ENCODE measurements at regions not wholly inside any gene's neighbourhood (a gene's known extent, or its start where the extent isn't known, plus 50 kb on each side); places are given as distances from the start of the nearest gene placed in this dataset.
"Not testable (repeated sequence)": the region's sequence is repeated elsewhere in the genome, so short reads cannot be mapped to it uniquely, and the experiment has no call there.

DNA sequence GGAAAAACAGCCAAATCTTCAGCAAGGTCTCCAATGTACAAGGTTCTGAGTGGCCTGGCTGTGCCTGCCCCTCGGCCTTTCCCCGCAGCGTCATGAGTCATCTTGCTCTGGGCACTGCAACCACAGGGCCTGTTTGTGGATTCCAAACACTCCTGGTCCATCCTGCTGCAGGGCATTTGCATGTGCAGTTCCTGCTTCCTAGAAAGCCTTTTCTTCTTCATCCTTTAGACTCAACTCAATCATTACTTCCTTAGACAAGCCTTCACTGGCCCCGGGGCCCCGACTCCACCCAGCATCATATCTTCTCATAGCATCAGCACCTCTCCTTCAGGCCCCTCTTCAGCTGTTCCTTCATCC lies 101.8 kb upstream of the EGLN3 start:
- DNase-seq (ENCODE audit: insufficient read length) (no peak), FAIRE-seq (peak; percentile 42)
- TF ChIP-seq TAF1 (IDR thresholded peaks at IDR 0.05; ENCODE audit: borderline replicate concordance, low read depth, low read length), result no peak
- no peak for TF ChIP-seq POLR2A (IDR thresholded peaks at IDR 0.05; ENCODE audit: low read depth, low read length)
- TF ChIP-seq POLR2AphosphoS5 (IDR thresholded peaks at IDR 0.05; ENCODE audit: low read depth, low read length), result no peak

DNA sequence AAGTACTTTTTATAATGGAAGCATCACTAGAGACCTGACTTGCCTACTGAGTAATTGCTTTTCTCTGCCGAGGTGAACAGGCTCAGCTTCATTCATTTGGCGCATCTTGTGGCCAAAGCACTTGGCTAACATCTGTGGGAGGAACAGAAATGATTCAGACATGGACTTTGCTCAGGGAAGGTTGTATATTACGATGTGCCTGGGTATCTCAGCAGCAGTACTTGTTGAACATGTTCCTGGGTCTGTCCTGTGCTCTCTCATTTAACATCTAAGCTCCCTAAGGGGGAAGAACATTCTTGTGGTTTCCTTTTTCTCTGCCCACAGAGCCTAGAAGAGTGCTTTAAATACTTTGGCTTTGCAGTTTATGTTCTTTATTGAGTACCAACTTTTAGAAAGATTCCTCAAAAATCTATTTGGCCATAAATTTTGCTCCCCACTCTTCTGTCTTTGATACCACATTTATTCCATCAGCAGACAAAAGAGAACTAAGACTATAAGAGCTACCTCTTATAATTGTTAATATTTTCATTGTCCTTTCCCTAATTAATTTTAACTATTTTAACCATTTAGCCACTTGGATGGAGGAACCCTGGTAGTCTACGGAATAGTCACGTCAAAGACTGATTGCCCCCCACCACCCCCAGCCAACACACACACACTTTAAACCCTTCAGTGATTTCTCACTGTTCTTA lies 101.2 kb upstream of the EGLN3 start:
- TF ChIP-seq POLR2A (IDR thresholded peaks at IDR 0.05; ENCODE audit: low read depth, low read length), result no peak
- TF ChIP-seq TAF1 (IDR thresholded peaks at IDR 0.05; ENCODE audit: borderline replicate concordance, low read depth, low read length), result no peak
- no peak for TF ChIP-seq POLR2AphosphoS5 (IDR thresholded peaks at IDR 0.05; ENCODE audit: low read depth, low read length)
- FAIRE-seq (peak; percentile 77), DNase-seq (ENCODE audit: insufficient read length) (no peak)

DNA sequence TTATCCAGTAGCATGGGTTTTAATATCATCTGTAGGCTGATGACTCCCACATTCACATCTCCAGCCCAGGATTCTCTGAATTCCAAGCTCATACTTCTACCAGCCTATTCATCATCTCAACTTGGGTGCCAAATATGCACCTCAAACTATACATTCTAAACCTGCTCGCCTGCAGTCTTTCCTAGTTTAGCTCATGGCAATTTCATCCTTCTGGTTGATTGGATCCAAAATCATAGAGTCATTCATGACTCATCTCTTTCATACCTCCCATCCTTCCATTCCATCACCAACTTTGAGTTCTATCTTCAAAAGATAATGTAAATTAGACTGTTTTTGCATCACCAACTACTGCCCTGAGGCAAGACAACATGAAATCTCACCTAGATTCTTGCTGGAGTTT lies 99.7 kb upstream of the EGLN3 start:
- no peak for DNase-seq (ENCODE audit: insufficient read length)
- TF ChIP-seq POLR2A (IDR thresholded peaks at IDR 0.05; ENCODE audit: low read depth, low read length) (no peak), POLR2AphosphoS5 (IDR thresholded peaks at IDR 0.05; ENCODE audit: low read depth, low read length) (no peak), TAF1 (IDR thresholded peaks at IDR 0.05; ENCODE audit: borderline replicate concordance, low read depth, low read length) (no peak)
- FAIRE-seq, result no peak

DNA sequence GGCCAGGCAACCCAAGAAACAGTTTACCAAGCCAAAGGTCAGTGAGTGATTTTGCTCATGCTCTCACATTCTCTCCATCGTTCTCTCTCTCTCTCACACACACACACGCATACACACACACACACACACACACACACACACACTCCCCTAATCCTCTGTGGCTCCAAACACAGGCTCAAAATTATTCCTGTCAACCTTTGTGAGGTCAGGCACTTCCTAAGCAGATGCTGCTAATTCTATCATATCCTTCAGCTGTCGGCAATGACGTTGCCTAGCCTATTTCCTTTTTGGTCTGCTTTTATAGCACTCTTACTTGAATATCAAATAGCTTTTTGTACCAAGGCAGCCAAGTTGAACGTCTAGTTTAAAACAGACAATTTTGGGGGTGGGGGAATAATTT lies 98.9 kb upstream of the EGLN3 start:
- TF ChIP-seq POLR2A (IDR thresholded peaks at IDR 0.05; ENCODE audit: low read depth, low read length) (no peak), TAF1 (IDR thresholded peaks at IDR 0.05; ENCODE audit: borderline replicate concordance, low read depth, low read length) (no peak), POLR2AphosphoS5 (IDR thresholded peaks at IDR 0.05; ENCODE audit: low read depth, low read length) (no peak)
- DNase-seq (ENCODE audit: insufficient read length) (no peak), FAIRE-seq (no peak)

DNA sequence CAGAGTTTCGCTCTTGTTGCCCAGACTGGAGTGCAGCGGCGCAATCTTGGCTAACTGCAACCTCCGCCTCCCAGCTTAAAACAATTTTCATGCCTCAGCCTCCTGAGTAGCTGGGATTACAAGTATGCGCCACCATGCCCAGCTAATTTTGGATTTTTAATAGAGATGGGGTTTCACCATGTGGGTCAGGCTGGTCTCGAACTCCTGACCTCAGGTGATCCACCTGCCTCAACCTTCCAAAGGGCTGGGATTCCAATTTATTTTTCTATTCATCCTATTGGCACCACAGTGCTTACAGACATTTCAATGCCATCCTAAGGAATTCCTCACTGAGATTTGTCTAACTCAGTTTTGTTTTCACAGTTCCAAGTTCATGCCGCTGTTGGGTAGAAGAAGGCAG lies 98.3 kb upstream of the EGLN3 start:
- not testable (repeated sequence) for DNase-seq (ENCODE audit: insufficient read length)
- FAIRE-seq, result peak; percentile 9

DNA sequence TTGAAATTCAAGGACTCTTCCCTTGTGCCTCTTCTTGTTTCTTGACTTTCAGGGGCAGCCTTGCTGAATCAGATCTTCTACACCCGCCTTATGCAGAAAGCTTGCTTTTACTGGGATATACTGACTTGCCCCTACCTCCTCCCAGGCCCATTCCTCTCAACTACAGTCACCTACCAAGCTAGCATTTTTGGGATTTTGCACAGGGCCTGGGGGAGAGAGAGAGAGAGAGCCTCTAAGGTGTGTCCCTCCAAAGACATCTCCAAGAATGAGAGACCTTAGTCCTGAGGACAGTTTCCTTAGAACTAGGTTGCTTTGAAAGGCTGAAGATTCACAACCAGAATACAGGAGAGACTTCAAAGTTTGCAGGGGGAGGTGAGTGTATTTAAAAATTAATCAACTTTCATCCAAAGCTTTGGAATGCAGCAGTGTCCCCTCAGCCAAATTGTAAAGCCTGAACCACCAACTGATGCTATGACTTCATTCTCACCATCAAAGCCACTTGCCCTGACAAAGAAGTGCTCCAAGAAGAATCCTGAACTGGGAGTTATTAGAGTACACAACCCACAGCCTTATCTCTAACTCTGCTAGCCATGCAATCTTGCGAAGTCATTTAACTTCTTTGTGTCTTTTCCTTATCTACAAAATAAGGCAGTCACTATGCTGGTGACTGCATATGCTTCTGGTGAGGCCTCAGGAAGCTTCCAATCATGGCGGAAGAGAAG lies 96.1 kb upstream of the EGLN3 start:
- DNase-seq (ENCODE audit: insufficient read length), result no peak
- FAIRE-seq, result no peak
- TF ChIP-seq POLR2AphosphoS5 (IDR thresholded peaks at IDR 0.05; ENCODE audit: low read depth, low read length), result no peak
- TF ChIP-seq POLR2A (IDR thresholded peaks at IDR 0.05; ENCODE audit: low read depth, low read length), result no peak
- no peak for TF ChIP-seq TAF1 (IDR thresholded peaks at IDR 0.05; ENCODE audit: borderline replicate concordance, low read depth, low read length)

DNA sequence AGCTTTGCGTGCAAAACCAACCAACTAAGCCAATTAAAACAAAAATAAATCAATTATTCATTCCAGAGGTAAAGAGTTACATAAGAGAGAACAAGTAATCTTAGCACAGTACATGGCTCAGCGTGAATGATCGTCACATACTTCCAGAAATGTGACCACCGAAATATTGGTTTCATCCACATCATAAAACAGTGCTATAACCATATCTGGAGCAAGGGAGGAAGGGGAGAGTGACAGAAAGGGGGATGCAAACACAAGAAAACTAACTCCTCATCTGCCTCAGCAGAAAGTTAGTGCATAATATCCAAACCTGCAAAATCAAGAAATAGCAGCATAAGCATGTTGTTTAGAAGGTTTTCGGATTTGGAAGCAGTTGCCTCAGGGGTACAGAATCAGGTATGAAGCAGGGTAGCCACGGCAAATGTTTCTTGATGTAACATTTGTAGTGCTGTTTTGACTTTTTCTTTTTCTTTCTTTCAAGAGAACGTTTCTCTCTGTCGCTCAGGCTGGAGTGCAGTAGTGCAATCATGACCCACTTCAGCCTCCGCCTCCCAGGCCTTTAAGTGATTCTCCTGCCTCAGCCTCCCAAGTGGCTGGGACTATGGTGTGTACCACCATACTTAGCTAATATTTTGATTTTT lies 93.9 kb upstream of the EGLN3 start:
- no peak for DNase-seq (ENCODE audit: insufficient read length)
- FAIRE-seq, result peak; percentile 17
- TF ChIP-seq POLR2A (IDR thresholded peaks at IDR 0.05; ENCODE audit: low read depth, low read length) (no peak), TAF1 (IDR thresholded peaks at IDR 0.05; ENCODE audit: borderline replicate concordance, low read depth, low read length) (no peak), POLR2AphosphoS5 (IDR thresholded peaks at IDR 0.05; ENCODE audit: low read depth, low read length) (no peak)

DNA sequence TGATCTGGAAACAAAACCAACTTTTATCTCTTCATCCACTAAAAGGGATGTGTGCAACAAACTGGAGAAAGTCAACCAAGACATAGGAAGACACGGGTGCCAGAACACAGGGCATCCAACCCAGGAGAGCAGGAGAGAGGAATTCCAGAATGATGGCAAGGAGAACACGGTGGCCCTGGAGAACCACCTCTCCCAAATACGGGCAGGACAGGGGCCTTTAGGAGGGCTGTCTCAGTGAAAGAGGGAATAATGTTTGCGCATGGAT lies 93.4 kb upstream of the EGLN3 start:
- DNase-seq (ENCODE audit: insufficient read length) (no peak), FAIRE-seq (no peak)
- no peak for TF ChIP-seq POLR2AphosphoS5 (IDR thresholded peaks at IDR 0.05; ENCODE audit: low read depth, low read length)
- no peak for TF ChIP-seq TAF1 (IDR thresholded peaks at IDR 0.05; ENCODE audit: borderline replicate concordance, low read depth, low read length)
- no peak for TF ChIP-seq POLR2A (IDR thresholded peaks at IDR 0.05; ENCODE audit: low read depth, low read length)

DNA sequence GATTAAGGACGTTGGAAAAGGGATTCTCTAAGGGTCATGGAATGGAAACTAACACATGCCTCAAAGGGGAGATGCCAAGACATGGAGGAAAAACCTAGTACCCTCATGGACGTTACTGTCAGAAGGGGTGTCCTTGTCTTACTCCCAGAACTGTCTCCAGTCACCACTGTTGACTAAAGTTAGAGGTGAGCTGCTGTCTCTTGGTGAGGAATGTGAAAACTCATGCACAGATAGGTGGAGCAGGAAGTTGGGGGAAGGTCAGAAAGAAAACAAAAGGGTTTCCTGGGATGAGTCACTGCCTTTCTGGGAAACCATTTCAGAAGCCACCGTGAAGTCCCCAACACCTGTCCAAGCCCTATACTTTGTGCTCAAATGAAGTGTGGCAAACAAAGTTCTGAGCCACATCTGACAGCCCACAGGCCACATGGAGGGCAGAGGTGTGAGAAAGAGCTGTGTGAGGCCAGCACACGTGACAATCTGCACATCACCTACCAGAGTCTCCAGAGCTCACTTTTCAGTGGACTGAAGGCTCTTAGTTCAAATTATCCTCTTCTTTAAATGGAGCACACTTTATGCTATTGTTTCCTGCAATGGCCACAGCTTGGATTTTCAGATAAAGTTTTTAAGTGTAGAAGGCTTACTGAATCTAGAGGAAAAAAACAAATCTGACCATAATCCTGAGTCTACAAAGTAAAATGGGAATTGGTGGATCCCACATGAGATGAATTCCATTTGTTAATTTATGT lies 92.9 kb upstream of the EGLN3 start:
- TF ChIP-seq TAF1 (IDR thresholded peaks at IDR 0.05; ENCODE audit: borderline replicate concordance, low read depth, low read length) (no peak), POLR2AphosphoS5 (IDR thresholded peaks at IDR 0.05; ENCODE audit: low read depth, low read length) (peak; percentile 40; the same call in 1 of the 2 replicates)
- DNase-seq (ENCODE audit: insufficient read length) (peak; percentile 22), FAIRE-seq (peak; percentile 93)

DNA sequence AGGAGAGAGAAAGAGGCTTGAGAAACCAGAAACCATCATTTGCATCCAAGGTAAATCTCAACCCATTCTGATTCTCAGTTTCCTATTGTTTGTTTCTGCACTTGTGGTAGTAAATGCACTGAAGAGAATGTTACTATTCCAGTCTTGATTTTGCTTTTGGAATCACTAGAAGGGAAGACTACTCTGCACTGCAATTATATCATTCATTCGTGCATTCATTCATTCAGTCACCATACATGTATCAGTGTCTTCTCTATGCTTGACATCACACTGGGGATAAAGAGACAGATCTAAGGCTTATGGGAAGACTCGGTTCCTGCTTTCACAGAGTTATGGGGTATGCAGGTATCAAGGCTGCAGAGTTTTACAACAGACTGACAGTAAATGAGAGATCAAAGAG lies 90.3 kb upstream of the EGLN3 start:
- DNase-seq (ENCODE audit: insufficient read length) (no peak), FAIRE-seq (peak; percentile 61)
- TF ChIP-seq TAF1 (IDR thresholded peaks at IDR 0.05; ENCODE audit: borderline replicate concordance, low read depth, low read length) (no peak), POLR2A (IDR thresholded peaks at IDR 0.05; ENCODE audit: low read depth, low read length) (no peak), POLR2AphosphoS5 (IDR thresholded peaks at IDR 0.05; ENCODE audit: low read depth, low read length) (no peak)

DNA sequence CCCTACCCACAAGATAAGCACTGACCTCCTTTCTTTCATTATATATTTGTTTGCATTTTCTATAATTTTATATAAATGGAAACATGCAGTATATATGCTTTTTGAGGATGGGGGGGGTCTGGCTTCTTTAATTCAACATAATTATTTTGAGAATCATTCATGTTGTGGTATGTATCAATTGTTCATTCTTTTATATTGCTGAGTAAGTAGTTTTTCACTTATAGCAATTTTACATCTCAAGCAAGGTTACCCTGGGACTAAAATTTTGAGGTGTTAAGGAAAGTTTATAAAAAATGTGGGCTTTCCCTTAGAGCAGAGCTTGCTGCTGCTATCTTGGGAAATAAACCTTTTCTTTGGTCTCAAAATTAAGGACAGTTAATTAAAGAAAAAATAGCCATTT lies 89.9 kb upstream of the EGLN3 start:
- FAIRE-seq (no peak), DNase-seq (ENCODE audit: insufficient read length) (no peak)
- TF ChIP-seq TAF1 (IDR thresholded peaks at IDR 0.05; ENCODE audit: borderline replicate concordance, low read depth, low read length) (no peak), POLR2A (IDR thresholded peaks at IDR 0.05; ENCODE audit: low read depth, low read length) (no peak), POLR2AphosphoS5 (IDR thresholded peaks at IDR 0.05; ENCODE audit: low read depth, low read length) (no peak)

Data from GM12892 (cell line).